GM23248 (cell line): ENCODE measurements at regions not wholly inside any gene's neighbourhood (a gene's known extent, or its start where the extent isn't known, plus 50 kb on each side); places are given as distances from the start of the nearest gene placed in this dataset.

Experiments
- EZH2 ChIP-seq: fragments of 200-600 bp; sonication (generic); IDR thresholded peaks from 2 replicates; pipeline ENCODE4 v1.6.1; 2018; ENCODE audit warnings: antibody characterized with exemption, mild to moderate bottlenecking; ENCODE audit not compliant: insufficient read depth, poor library complexity, severe bottlenecking
- EZH2phosphoT487 ChIP-seq: fragments of 200-600 bp; sonication (generic); IDR thresholded peaks from 2 replicates; pipeline ENCODE4 v1.6.1; 2018; ENCODE audit warnings: antibody characterized with exemption, moderate library complexity, mild to moderate bottlenecking, low read depth; ENCODE audit not compliant: insufficient read depth

GRCh38 chr17:28267720-28268609 lies 51.0 kb upstream of the TMEM97 start:
- TF ChIP-seq EZH2phosphoT487 (no peak), EZH2 (no peak)
